Keratinocyte (primary cell): ENCODE measurements at regions not wholly inside any gene's neighbourhood (a gene's known extent, or its start where the extent isn't known, plus 50 kb on each side); places are given as distances from the start of the nearest gene placed in this dataset.

Source experiments
- DNase-seq: peaks from one replicate; pipeline ENCODE4 v3.0.0-alpha.2; 2011; ENCODE audit warnings: low read depth, missing footprints, low spot score
- FAIRE-seq: peaks from 2 replicates; lab custom pipeline; 2011; peaks lifted over from hg19 to GRCh38; lab: Jason Lieb, UNC
- H2AFZ ChIP-seq: 2 replicates; pipeline ENCODE4 v1.6.0; 2012; ENCODE audit warnings: low read length, control low read depth, inconsistent platforms; ENCODE audit not compliant: control insufficient read depth
- H3K27ac ChIP-seq: 2 replicates; pipeline ENCODE4 v1.5.1; 2011; ENCODE audit warnings: low read length; ENCODE audit not compliant: control insufficient read depth, insufficient read depth
- H3K27me3 ChIP-seq: 3 replicates; pipeline ENCODE4 v1.6.0; 2011; ENCODE audit warnings: low read length; ENCODE audit not compliant: control insufficient read depth, insufficient read depth; ENCODE audit errors: extremely low read depth
- H3K36me3 ChIP-seq, 2 experiments: 2 replicates in 1 of 2; 3 replicates in 1 of 2; pipeline ENCODE4 v1.5.1; 2011; ENCODE audit warnings: low read length in 2 of 2, mild to moderate bottlenecking in 1 of 2; ENCODE audit not compliant: control insufficient read depth in 2 of 2, insufficient read depth in 2 of 2; ENCODE audit errors: extremely low read depth in 1 of 2
- H3K4me1 ChIP-seq: 3 replicates; pipeline ENCODE4 v1.5.1; 2011; ENCODE audit warnings: low read length; ENCODE audit not compliant: control insufficient read depth, insufficient read depth; ENCODE audit errors: extremely low read depth
- H3K4me2 ChIP-seq: 3 replicates; pipeline ENCODE4 v1.6.0; 2011; ENCODE audit warnings: low read depth, low read length; ENCODE audit not compliant: control insufficient read depth, insufficient read depth; ENCODE audit errors: extremely low read depth
- H3K4me3 ChIP-seq, 3 experiments: fragments of 200-600 bp in 1 of 3; sonication (generic) in 1 of 3; 2 replicates in 2 of 3; 3 replicates in 1 of 3; pipeline ENCODE4 v1.5.1; 2011 to 2016; ENCODE audit warnings: low read length in 3 of 3, mild to moderate bottlenecking in 3 of 3, control low read depth in 2 of 3, inconsistent platforms in 1 of 3, low read depth in 1 of 3, mixed read lengths in 1 of 3, mixed run types in 1 of 3, moderate library complexity in 1 of 3; ENCODE audit not compliant: control insufficient read depth in 2 of 3, insufficient read depth in 2 of 3; ENCODE audit errors: extremely low read depth in 1 of 3
- H3K79me2 ChIP-seq: 2 replicates; pipeline ENCODE4 v1.6.0; 2012; ENCODE audit warnings: low read length; ENCODE audit not compliant: control insufficient read depth, insufficient read depth
- H3K9ac ChIP-seq: 3 replicates; pipeline ENCODE4 v1.6.0; 2011; ENCODE audit warnings: low read length; ENCODE audit not compliant: control insufficient read depth, insufficient read depth; ENCODE audit errors: extremely low read depth
- H3K9me1 ChIP-seq: 3 replicates; pipeline ENCODE4 v1.6.0; 2011; ENCODE audit warnings: low read length; ENCODE audit not compliant: control insufficient read depth, insufficient read depth; ENCODE audit errors: extremely low read depth
- H3K9me3 ChIP-seq: 2 replicates; pipeline ENCODE4 v1.5.1; 2012; ENCODE audit warnings: low read depth, low read length; ENCODE audit not compliant: control insufficient read depth
- H4K20me1 ChIP-seq: 3 replicates; pipeline ENCODE4 v1.6.0; 2011; ENCODE audit warnings: low read length; ENCODE audit not compliant: control insufficient read depth, insufficient read depth; ENCODE audit errors: extremely low read depth
- EZH2 ChIP-seq: IDR thresholded peaks from one replicate; pipeline ENCODE4 v1.6.1; 2012; ENCODE audit warnings: inconsistent platforms, mild to moderate bottlenecking, low read length, moderate library complexity
- dilution Hi-C: fragments of 300-500 bp; cut with MboI; formaldehyde crosslinking; loops from one replicate; pipeline ENCODE4 v1.7.0; 2020; ENCODE audit warnings: low sequenced_read_pairs; ENCODE audit not compliant: extremely low pct_ligation_motif_present
- TF ChIP-seq, protein P1 (sequence below), 3 experiments: IDR thresholded peaks in 1 of 3; conservative IDR thresholded peaks in 1 of 3; optimal IDR thresholded peaks in 1 of 3; 2 replicates in 2 of 3; 3 replicates in 1 of 3; pipeline versions ENCODE3 to v1.5.1; 2011; ENCODE audit warnings: low read length in 3 of 3, mild to moderate bottlenecking in 3 of 3, moderate library complexity in 2 of 3, control low read depth in 1 of 3, inconsistent platforms in 1 of 3; ENCODE audit not compliant: insufficient read depth in 2 of 3; ENCODE audit errors: extremely low read depth in 1 of 3

DNA sequence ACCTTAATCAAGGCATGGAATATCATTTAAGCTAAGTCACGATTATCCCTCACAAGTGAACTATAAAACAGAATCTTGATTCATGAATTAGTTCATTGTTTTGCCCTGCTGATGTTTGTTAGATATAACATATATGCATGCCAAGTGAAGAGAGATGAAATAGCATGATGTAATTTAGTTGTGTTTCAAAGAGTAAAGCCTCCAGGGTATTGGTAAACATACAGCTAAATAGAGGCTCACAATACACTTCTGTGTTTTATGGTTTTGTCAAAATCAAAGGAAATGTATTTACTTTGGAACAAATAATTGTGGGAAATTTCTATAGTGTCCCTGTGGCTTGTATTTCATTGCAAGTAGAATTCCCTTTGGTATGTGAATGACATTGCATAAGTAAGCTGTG lies 69.0 kb upstream of the LEF1 start:
- H3K4me1 ChIP-seq = no peaks in the 10 kb centered on the region
- no peaks in the 10 kb centered on the region for H3K9me3 ChIP-seq
- no peaks in the 10 kb centered on the region for H3K79me2 ChIP-seq
- no peak for DNase-seq
- H3K4me2 ChIP-seq = no peak overlapping the region
- H3K27ac ChIP-seq = no peak overlapping the region
- FAIRE-seq = no peak
- no peaks in the 10 kb centered on the region for H4K20me1 ChIP-seq
- dilution Hi-C loops = no loop called here
- TF ChIP-seq EZH2 = no peak
- TF ChIP-seq, protein P1, sequence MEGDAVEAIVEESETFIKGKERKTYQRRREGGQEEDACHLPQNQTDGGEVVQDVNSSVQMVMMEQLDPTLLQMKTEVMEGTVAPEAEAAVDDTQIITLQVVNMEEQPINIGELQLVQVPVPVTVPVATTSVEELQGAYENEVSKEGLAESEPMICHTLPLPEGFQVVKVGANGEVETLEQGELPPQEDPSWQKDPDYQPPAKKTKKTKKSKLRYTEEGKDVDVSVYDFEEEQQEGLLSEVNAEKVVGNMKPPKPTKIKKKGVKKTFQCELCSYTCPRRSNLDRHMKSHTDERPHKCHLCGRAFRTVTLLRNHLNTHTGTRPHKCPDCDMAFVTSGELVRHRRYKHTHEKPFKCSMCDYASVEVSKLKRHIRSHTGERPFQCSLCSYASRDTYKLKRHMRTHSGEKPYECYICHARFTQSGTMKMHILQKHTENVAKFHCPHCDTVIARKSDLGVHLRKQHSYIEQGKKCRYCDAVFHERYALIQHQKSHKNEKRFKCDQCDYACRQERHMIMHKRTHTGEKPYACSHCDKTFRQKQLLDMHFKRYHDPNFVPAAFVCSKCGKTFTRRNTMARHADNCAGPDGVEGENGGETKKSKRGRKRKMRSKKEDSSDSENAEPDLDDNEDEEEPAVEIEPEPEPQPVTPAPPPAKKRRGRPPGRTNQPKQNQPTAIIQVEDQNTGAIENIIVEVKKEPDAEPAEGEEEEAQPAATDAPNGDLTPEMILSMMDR (optimal IDR thresholded peaks at IDR 0.05 in 1 of 3, IDR thresholded peaks at IDR 0.05 in 1 of 3, conservative IDR thresholded peaks at IDR 0.05 in 1 of 3; ENCODE audit: extremely low read depth in 1 of 3, insufficient read depth in 2 of 3, low read length in 3 of 3) = no peak
- no peak overlapping the region for H3K4me3 ChIP-seq
- no peaks in the 10 kb centered on the region for H3K27me3 ChIP-seq
- no peak overlapping the region for H2AFZ ChIP-seq
- no peak overlapping the region for H3K9ac ChIP-seq
- no peaks in the 10 kb centered on the region for H3K36me3 ChIP-seq
- no peaks in the 10 kb centered on the region for H3K9me1 ChIP-seq

DNA sequence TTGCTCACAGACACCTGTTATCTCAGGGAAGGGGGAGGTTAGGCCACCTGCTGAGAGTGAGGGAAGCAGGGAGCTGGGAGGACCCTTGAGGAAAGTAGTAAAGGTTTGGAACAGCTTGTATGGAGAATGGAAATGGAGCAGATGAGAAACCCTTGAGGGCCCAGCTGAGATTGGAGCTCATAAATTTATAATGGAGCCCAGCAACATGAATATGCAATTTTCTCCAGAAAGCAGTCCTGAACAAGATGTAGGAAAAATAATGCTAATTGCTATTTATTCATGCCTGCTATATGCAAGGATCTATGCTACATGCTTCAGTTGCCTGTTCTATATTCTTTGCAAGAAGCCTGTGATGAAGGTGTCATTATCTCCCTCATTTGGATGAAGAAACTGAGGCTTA lies 67.5 kb upstream of the LEF1 start:
- Histone ChIP-seq H3K9me1 (no peaks in the 10 kb centered on the region), H3K36me3 (no peaks in the 10 kb centered on the region), H3K9me3 (no peaks in the 10 kb centered on the region), H3K4me2 (no peak overlapping the region), H3K27me3 (no peaks in the 10 kb centered on the region), H3K9ac (no peak overlapping the region), H3K4me1 (no peaks in the 10 kb centered on the region), H3K4me3 (no peak overlapping the region), H3K79me2 (no peaks in the 10 kb centered on the region), H4K20me1 (no peaks in the 10 kb centered on the region), H2AFZ (no peak overlapping the region), H3K27ac (no peak overlapping the region)
- FAIRE-seq (no peak), DNase-seq (no peak)
- dilution Hi-C loops = no loop called here
- TF ChIP-seq, protein P1 (optimal IDR thresholded peaks at IDR 0.05 in 1 of 3, IDR thresholded peaks at IDR 0.05 in 1 of 3, conservative IDR thresholded peaks at IDR 0.05 in 1 of 3; ENCODE audit: extremely low read depth in 1 of 3, insufficient read depth in 2 of 3, low read length in 3 of 3) = no peak
- no peak for TF ChIP-seq EZH2
